ENCODE measurements at regions not wholly inside any gene's neighbourhood (a gene's known extent, or its start where the extent isn't known, plus 50 kb on each side); places are given as distances from the start of the nearest gene placed in this dataset.
"Not testable (repeated sequence)": the region's sequence is repeated elsewhere in the genome, so short reads cannot be mapped to it uniquely, and the experiment has no call there.

GRCh38 chr2:4981802-4982409 lies 710.3 kb upstream of the SOX11 start:
- H3K4me3 ChIP-seq (ENCODE audit: low read depth, low read length), result no peak overlapping the region
- no peak for TF ChIP-seq CTCF (conservative IDR thresholded peaks at IDR 0.05; ENCODE audit: low read depth, low read length)
- no peak for DNase-seq (ENCODE audit: low read depth)

GRCh38 chr2:4988444-4988843 lies 703.7 kb upstream of the SOX11 start:
- DNase-seq (ENCODE audit: low read depth); H3K4me3 ChIP-seq (ENCODE audit: low read depth, low read length): not testable (repeated sequence)

GRCh38 chr2:4992226-4992625 lies 700.0 kb upstream of the SOX11 start:
- TF ChIP-seq CTCF (conservative IDR thresholded peaks at IDR 0.05; ENCODE audit: low read depth, low read length), result peak; percentile 35
- no peak overlapping the region for H3K4me3 ChIP-seq (ENCODE audit: low read depth, low read length)
- DNase-seq (ENCODE audit: low read depth), result no peak

- DNase-seq (ENCODE audit: low read depth), result no peak
- no peak overlapping the region for H3K4me3 ChIP-seq (ENCODE audit: low read depth, low read length)
- TF ChIP-seq CTCF (conservative IDR thresholded peaks at IDR 0.05; ENCODE audit: low read depth, low read length), result no peak
Observed at GRCh38 chr2:4995466-4995865, 696.7 kb upstream of the SOX11 start.

GRCh38 chr2:5007596-5007995 lies 684.6 kb upstream of the SOX11 start:
- DNase-seq (ENCODE audit: low read depth), result no peak
- no peak for TF ChIP-seq CTCF (conservative IDR thresholded peaks at IDR 0.05; ENCODE audit: low read depth, low read length)
- no peak overlapping the region for H3K4me3 ChIP-seq (ENCODE audit: low read depth, low read length)

- TF ChIP-seq CTCF (conservative IDR thresholded peaks at IDR 0.05; ENCODE audit: low read depth, low read length), result no peak
- no peak overlapping the region for H3K4me3 ChIP-seq (ENCODE audit: low read depth, low read length)
- no peak for DNase-seq (ENCODE audit: low read depth)
Observed at GRCh38 chr2:5019324-5019723, 672.9 kb upstream of the SOX11 start.

GRCh38 chr2:5020116-5020875 lies 671.9 kb upstream of the SOX11 start:
- H3K4me3 ChIP-seq (ENCODE audit: low read depth, low read length), result no peak overlapping the region
- no peak for DNase-seq (ENCODE audit: low read depth)
- no peak for TF ChIP-seq CTCF (conservative IDR thresholded peaks at IDR 0.05; ENCODE audit: low read depth, low read length)
